ENCODE measurements at regions not wholly inside any gene's neighbourhood (a gene's known extent, or its start where the extent isn't known, plus 50 kb on each side); places are given as distances from the start of the nearest gene placed in this dataset.
A peak's percentile ranks its signal among the peaks of the same experiment; 100 is the strongest.

GRCh38 chr3:98690876-98691275 lies 72.3 kb upstream of the ST3GAL6 start:
- TF ChIP-seq RARB (CRISPR knock-in tag; IDR thresholded peaks at IDR 0.05) (no peak), CSDC2 (CRISPR knock-in tag; IDR thresholded peaks at IDR 0.05) (no peak), ZNF565 (CRISPR knock-in tag; conservative IDR thresholded peaks at IDR 0.05; ENCODE audit: low read depth) (no peak), TSHZ2 (CRISPR knock-in tag; IDR thresholded peaks at IDR 0.05) (no peak), ZNF70 (CRISPR knock-in tag; IDR thresholded peaks at IDR 0.05) (no peak), ZFP30 (CRISPR knock-in tag; IDR thresholded peaks at IDR 0.05) (no peak), PATZ1 (CRISPR knock-in tag; IDR thresholded peaks at IDR 0.05; ENCODE audit: borderline replicate concordance) (no peak), ARNTL (CRISPR knock-in tag; IDR thresholded peaks at IDR 0.05; ENCODE audit: borderline replicate concordance, low read depth) (no peak), BACH2 (CRISPR knock-in tag; IDR thresholded peaks at IDR 0.05; ENCODE audit: borderline replicate concordance) (no peak), OSR1 (CRISPR knock-in tag; IDR thresholded peaks at IDR 0.05) (no peak), CREB5 (CRISPR knock-in tag; IDR thresholded peaks at IDR 0.05; ENCODE audit: low read depth) (no peak), ZC3H10 (CRISPR knock-in tag; IDR thresholded peaks at IDR 0.05) (no peak), SNAI2 (CRISPR knock-in tag; IDR thresholded peaks at IDR 0.05) (no peak), ESRRG (CRISPR knock-in tag; IDR thresholded peaks at IDR 0.05) (no peak), ISL1 (CRISPR knock-in tag; IDR thresholded peaks at IDR 0.05) (no peak), ZFP3 (CRISPR knock-in tag; IDR thresholded peaks at IDR 0.05) (no peak), CSRNP3 (CRISPR knock-in tag; IDR thresholded peaks at IDR 0.05) (no peak), GLIS3 (CRISPR knock-in tag; IDR thresholded peaks at IDR 0.05) (no peak)
- peak; percentile 28; the same call in 1 of the 3 replicates for ATAC-seq

GRCh38 chr3:98691897-98692296 lies 71.2 kb upstream of the ST3GAL6 start:
- no peak for ATAC-seq
- TF ChIP-seq OSR1 (CRISPR knock-in tag; IDR thresholded peaks at IDR 0.05) (no peak), ZFP30 (CRISPR knock-in tag; IDR thresholded peaks at IDR 0.05) (no peak), CSDC2 (CRISPR knock-in tag; IDR thresholded peaks at IDR 0.05) (no peak), ZC3H10 (CRISPR knock-in tag; IDR thresholded peaks at IDR 0.05) (no peak), TSHZ2 (CRISPR knock-in tag; IDR thresholded peaks at IDR 0.05) (no peak), ISL1 (CRISPR knock-in tag; IDR thresholded peaks at IDR 0.05) (no peak), ZNF70 (CRISPR knock-in tag; IDR thresholded peaks at IDR 0.05) (no peak), BACH2 (CRISPR knock-in tag; IDR thresholded peaks at IDR 0.05; ENCODE audit: borderline replicate concordance) (no peak), SNAI2 (CRISPR knock-in tag; IDR thresholded peaks at IDR 0.05) (no peak), ARNTL (CRISPR knock-in tag; IDR thresholded peaks at IDR 0.05; ENCODE audit: borderline replicate concordance, low read depth) (no peak), TCF4 (CRISPR knock-in tag; IDR thresholded peaks at IDR 0.05; ENCODE audit: borderline replicate concordance) (no peak), ZFP3 (CRISPR knock-in tag; IDR thresholded peaks at IDR 0.05) (no peak), ZNF8 (CRISPR knock-in tag; IDR thresholded peaks at IDR 0.05) (no peak), ESRRG (CRISPR knock-in tag; IDR thresholded peaks at IDR 0.05) (no peak), POU6F1 (CRISPR knock-in tag; IDR thresholded peaks at IDR 0.05; ENCODE audit: borderline replicate concordance, low read depth) (no peak), CREB5 (CRISPR knock-in tag; IDR thresholded peaks at IDR 0.05; ENCODE audit: low read depth) (no peak), GLIS3 (CRISPR knock-in tag; IDR thresholded peaks at IDR 0.05) (no peak), RARB (CRISPR knock-in tag; IDR thresholded peaks at IDR 0.05) (no peak), ZNF565 (CRISPR knock-in tag; conservative IDR thresholded peaks at IDR 0.05; ENCODE audit: low read depth) (no peak), PATZ1 (CRISPR knock-in tag; IDR thresholded peaks at IDR 0.05; ENCODE audit: borderline replicate concordance) (no peak)

Data from SK-N-SH treated with all-trans-retinoic acid at 6 μM for 48 hours (cell line).